NCI-H1417 (cell line): ENCODE measurements at regions not wholly inside any gene's neighbourhood (a gene's known extent, or its start where the extent isn't known, plus 50 kb on each side); places are given as distances from the start of the nearest gene placed in this dataset.

ENCODE experiments used
- DNase-seq, 3 experiments: peaks; one replicate each; lab custom pipeline; 2025; lab: John Stamatoyannopoulos, UW

DNA sequence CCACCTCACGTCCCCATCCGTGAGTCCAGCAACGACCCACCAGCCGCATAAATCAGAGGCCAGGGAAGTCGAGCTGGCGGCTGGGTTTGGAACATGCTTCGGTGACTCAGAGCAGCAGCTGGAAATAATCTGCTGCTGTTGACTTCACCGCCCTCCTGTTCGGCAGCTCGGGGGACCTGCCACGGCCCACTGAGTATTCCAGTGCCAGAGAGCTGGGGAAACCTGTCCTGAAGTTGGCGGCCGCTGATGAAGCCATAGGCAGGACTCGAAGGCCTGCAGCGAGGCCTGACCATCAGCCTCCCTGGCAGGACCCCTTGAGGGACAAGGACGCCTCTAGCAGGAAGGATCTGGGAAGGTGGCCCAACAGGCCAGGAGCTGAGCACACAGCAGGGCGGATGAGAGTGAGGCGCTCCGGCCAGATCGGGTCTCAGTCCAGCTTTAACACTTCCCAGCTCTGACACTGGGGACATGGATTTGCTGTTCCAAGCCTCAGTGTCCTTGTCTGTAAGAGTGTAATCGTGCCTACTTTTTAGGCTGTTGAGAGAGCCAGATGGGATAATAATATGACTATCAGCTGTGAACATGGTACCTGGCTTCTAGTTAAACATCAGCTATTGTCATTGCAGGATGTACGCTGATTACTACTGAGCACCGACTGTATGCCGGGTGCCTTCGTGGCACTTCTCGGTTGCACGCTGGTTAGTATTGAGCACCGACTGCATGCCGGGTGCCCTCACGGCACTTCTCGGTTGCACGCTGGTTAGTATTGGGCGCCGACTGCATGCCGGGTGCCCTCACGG is 50.4 kb upstream of the CIBAR2 start:
- DNase-seq = no peak

DNA sequence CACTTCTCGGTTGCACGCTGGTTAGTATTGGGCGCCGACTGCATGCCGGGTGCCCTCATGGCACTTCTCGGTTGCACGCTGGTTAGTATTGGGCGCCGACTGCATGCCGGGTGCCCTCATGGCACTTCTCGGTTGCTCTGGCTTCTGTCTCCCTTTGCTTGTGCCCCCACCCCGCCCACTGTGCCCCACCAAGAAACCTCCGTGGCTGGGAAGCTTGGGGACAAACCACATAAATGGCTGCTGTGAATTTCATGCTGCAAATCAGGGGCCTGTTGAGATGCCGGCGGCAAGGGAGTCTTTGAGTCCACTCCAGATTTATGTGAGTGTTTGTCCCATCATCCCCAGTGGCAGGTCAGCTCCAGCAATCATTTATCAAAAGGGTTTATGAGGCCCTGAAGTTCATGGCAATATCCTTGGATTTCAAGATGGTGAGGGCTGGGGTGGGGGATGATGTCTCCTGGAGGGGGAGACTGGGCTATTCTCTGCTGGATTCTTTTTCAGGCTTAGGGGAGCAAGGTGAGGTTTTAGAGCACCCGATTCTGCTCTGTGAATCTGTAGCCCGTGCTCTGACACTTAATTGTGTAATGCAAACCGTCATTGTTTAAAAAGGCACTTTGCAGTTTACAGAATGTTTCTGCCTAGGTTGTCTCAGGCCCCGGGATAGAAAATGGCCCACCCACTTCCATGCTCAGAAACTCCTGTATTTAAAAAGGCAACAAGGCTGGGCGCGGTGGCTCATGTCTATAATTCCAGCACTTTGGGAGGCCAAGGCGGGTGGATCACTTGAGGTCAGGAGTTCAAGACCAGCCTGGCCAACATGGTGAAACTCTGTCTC is 51.2 kb upstream of the CIBAR2 start:
- no peak for DNase-seq

DNA sequence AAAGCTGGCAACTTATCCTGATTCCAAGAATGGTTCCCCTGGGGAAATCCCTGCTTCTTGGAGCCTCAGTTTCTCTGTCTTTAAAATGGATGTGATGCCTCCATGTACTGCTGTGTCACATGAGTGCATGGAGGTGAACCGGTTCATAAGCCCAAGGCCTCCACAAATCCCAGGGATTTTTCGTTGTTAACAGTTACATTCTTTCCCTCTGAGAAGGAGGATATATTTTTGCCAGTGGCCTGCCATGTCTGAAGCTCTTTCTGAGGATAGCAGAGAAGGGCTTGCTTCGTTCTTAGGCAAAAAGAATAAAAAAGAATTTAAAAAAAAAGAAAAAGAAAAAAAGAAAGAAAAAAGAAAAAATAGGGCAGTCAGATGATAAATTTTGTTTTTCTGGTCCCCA is 52.2 kb upstream of the CIBAR2 start:
- DNase-seq = no peak

DNA sequence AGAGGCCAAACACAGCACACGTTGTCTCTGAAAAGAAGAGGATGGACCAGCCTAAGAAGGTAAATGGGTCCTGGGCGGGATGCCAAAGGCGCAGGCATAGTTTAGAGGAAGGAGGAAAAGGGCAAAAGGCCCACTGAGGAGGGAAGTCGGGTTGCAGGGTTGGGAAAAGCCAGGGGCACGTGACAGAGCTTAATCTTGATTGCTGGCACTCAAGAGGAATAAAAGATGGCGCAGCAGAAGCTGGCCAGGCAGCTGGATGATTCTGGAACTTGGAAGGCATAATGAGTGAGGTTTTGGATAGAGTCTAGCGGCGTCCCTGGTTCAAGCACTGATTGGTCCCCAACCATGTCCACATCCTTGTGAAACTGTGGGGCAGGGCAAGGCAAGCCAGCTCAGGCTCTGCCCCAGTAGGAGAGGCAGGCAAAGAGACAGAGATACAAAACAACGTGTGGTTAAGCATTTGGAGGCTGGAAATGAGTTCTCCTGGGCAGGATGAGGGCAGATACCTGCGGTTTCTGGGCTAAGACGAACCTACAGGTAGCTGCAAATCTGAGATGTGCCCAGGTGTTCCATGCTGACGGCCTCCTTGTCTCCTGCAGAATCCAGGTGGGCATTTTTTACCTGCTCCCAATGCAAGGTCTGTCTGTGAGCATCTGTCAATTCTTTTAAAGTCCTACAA is 52.7 kb upstream of the CIBAR2 start:
- DNase-seq = no peak

DNA sequence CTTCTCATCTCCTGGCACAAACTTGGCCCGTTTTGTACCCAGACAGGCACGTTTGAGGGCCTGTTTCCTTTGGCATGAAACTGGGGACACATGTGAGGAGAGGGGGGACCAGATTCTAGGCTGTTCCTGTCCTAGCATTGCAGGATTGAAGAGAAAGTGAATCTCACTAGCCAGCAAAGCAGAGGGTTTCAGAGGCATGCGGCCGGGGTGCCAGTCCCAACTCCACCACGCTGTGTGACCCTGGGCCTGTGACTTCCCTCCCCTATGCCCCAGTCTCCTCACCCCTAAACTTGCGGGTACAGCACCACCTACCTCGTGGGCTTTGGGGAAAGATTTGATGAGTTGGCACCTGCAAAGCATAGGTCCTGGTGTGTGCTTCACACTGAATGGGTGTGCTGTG is 53.5 kb upstream of the CIBAR2 start:
- no peak for DNase-seq

DNA sequence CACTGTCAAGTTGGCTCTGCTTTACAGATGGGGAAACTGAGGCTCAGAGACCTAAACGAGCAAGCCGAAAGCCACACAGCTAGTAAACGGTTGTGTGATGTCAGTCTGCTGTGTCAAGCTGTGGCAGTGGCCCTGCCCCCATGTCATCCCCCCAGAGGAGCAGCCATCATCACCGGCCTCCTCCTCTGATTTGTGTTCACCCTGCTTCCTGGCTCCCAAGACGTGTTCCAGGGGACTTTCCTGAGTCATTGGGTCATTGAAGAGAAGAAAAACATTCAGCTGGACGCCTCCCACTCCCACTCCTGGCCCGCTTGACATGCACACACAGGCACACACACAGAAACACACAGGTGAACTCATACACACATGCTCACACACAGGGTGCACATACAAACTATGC is 54.0 kb upstream of the CIBAR2 start:
- no peak for DNase-seq

DNA sequence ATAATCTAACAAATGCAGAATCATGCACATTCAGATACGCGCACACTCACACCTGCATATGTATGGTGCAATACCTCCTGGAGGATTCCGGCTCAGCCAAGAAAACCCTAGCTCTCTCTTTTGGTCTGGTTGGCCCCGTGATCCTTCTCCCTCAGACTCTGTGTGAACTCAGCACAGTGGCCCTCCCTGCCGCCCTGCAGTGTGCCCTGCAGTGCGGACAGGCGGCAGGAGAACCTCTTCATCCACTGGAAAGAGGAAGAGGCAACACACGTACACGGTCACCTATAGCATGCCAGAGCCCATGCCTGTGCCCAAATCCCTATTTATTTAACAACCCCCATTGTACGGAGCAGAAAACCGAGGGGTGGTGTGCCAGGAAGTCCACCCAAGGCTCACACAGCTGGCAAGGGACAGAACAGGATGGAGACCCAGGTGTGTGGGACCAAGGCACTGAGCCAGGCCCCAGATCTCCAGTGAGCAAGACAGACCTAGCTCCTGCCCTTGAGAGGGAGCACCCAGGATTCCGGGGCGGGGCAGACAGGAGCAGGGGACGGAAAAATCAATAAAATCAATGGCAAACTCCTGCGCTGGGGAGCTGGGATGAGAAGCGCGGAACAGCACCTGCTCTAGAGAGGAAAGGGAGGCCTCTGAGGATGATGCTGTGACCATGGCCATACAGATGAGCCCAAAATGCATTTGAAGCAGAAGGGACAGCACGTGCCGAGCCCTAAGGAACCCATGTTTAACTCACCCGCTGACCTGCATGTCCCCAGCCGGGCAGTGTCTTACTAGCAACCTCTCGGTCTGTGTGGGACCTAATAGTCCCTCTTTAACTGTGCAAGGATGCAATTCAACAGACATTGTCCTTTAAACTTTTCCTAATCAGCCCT is 54.7 kb upstream of the CIBAR2 start:
- DNase-seq = no peak

DNA sequence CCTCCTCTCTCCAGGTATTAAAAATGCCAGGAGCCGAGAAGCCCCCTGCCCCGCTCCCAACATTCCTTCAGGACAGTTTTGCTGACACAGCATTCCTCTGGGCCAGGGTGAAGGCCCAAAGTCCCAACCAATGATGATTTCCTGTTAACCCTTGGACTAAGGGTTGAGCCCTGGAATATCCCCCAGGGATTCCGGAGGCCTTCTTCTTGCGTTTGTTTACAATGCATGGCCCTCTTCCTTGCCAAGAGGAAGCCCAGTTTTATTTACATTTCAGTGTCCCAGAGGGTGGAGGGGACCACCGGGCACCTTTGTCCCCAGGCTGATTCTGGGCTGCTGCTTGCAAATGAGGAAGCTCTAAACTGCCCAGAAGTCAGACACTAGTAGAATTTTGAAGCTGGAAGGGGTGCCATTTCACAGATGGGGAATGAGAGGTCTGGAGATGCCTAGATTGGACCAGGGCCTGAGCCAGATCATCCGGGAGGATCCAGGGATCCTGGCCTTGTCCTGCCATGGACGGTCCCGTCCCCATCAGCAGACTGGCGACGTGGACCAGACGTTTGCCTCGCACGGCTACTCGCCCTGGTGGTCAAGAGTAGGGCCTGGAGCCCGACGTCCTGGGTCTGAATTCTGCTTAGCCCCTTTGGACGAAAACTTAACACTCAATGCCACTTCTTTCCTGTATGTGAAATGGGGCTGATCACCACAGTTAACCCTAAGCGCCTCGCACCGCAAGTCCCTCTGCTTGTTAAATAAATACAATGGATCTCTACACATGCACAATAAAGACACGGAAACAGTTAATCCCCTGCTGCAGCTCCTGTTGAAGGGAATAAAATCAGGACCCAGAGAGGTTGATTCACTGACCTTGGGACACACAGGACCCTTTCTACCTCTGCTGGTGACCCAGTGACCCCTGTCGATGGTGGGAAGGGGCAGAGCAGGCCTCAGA is 55.6 kb upstream of the CIBAR2 start:
- peak in 1 of 3 experiments; percentile 11 for DNase-seq

DNA sequence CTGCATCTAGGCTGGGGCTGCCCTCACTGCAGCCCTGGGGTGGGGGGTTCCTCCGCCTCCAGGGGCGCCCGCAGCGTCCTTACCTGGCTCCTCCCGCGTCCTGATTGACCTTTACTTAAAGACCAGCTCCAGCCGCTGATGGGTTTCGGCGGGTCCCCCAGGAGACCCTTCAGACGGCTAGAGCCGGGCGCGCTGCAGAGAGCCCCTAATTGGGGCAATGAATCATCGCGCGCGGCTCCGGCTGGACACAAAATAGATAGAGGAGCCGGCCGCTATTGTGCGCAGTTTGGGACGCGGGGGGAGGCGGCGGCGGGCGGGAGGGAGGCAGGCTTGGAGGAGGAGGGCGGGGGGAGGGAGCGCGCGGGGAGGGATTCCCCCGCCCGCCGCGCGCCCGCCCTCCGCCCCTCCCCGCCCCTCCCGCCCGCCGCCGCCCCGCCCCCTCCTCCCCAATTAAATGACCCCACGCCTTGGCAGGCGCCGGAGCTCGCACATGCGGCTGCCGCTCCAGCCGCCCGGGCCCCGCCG is 56.5 kb upstream of the CIBAR2 start:
- peak in 2 of 3 experiments; percentile 57 to 65 for DNase-seq

DNA sequence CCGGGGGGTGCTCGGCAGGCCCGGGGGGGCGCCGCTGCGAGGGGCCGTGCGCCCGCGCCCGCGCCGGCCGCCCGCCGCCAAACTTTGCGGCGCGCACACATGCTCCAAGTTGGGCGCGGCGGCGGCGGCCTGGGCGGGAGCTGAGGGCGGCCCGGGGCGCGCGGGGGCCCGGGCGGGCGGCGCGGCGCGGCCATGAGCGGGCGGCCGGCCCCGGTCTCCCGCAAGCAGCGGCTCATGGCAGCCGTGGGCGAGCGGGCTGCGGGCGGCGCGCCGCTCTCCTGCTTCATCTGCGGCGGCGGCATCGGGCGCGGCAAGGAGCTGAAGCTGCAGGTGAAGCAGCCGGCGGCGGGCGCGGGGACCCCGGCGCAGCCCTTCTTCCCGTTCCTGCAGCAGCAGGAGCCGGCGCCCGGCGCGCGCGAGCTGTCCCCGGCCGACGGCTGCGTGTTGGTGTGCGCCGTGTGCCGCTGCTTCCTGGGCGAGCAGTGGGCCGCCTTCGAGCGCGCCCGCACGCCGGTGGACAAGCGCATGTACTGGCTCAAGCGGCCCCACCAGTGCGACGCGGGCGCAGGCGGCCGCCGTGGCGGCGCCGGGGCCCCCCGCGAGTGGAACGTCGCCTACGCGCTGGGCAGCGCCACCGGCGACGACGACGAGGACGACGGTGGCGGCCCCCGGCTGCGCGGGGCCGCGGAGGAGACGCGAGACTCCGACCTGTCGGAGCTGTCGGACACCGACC is 57.2 kb upstream of the CIBAR2 start:
- peak in 2 of 3 experiments; percentile 48 to 57 for DNase-seq

DNA sequence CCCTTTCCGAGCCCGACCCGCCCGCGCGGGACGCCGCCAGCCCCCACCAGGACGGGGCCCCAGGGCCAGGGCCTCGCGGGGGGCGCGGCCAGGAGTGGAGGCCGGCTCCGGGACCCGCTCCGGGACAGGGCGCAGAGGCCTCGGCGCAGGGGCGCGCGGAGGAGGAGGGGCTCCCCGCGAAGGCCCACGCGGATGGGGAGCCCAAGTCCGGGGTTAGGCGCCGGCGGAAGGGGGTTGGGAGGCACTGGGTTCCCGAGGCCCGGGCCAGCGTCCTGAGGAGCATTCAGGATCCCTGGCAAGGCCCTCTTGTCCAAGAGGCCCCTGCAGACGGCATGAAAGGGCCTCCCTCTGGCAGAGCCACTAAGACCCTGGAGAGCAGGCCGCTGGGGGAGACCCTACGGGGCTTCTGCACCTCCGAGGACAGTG is 57.8 kb upstream of the CIBAR2 start:
- no peak for DNase-seq

DNA sequence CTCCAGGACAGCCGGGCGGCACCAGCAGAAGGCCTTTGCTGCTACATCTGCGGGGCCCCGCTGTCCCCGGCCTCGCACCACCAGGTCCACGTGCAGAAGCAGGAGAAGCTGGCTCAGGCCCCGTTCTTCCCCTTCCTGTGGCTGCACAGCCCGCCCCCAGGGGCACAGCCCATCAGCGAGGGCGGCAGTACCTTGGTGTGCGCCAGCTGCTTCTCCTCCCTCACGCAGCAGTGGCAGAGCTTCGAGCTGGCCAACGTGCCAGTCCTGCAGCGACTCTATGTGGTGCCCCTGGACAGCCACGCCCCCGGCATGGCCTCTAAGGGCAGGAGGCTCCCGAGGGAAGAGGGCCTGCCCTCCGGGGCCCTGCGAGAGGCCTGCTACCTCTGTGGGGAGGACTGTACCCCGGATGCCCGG is 58.3 kb upstream of the CIBAR2 start:
- peak in 2 of 3 experiments; percentile 64 to 79 for DNase-seq

DNA sequence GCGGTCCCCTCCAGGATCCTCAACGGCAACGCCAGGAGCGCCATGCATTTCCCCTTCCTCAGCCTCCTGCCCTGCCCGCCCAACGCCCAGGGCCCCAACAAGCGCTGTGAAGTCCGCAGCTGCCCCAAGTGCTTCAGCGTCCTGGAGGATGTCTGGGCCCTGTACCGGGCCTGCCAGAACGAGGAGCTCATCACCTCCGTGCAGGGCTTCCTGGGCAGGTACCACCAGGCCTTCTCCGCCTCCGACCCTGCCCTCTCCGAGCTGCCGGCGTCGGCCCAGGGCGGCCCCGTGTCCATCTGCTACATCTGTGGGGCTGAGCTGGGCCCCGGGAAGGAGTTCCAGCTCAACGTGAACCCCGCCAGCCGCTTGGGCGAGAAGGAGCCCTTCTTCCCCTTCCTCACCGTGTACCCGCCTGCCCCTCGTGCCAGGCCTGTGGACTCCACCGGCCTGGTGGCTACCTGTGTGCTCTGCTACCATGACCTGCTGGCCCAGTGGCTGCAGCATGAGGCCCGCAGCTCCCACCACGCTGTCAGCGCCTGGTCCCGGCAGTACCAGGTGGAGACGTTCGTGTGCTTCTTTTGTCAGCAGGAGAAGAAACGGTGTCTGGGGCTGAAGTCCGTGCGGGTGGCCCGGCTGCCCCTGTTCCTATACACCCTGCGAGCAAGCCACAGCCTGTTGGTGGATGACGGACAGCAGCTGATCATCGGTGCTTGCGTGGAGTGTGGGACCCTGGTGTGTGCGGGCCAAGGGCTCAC is 58.9 kb upstream of the CIBAR2 start:
- DNase-seq = no peak

DNA sequence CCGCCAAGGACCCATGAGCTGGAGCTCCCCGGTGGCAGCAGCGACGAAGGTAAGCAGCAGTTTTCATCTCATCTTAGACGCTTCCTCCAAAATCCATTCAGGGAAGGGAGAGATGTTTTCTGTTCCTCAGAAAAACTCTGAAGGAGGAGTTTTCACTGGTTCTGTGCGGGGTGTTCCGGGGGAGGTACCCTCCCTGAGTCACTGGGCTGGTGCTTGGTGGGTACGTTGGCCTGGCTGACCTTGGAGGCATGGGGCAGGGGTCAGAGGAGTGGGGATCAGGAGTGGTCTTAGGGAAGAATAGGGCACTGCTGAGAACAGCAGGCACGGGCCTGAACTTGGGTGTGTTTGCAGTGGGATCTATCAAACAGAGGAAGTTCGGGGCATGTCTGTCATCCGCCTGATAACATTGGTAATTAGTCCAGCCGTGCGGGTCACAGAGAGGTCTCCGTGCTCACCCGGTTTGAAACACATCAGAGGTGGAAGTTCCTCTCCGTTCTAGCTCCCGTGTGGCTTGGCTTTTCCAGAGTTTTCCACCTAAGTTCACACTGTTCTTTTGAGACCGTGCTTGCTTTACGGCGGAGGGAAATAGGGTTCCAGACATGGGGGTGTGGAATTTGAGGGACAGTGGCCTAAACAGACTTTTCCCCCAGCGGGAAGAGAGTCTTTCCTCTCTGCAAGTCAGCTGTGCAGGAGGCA is 59.6 kb upstream of the CIBAR2 start:
- no peak for DNase-seq

DNA sequence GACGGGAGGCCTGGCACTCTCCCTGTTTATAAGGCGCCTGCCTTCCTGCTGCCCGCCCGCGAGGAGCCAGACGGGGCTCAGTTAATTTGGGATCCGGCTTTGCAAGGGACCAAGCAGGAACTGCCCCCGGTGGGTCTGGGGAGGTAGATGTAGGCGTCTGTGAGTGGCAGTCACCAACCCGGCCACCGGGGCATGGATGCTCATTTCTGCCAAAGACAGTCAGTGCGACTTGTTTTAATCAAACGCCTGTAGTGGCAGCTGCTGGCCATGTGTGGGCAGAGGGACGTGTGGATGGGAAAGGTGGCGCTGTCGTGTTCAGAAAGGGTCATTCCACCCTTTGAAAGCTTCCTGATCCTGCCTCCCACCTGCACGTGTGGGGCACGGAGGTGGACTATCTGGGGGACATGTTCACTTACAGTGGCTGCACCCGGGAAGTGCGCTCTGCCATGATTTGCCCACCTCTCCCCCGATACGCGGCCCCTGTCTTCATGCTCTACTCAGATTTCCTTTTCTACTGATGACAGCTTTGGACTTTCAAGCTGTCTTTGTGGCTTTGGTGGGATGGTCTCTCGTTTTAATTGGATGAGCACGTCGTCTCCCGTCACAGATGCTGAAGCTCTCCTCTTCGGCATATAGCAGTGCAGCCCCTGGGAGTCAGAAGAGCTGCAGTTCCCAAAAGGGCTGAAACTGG is 60.3 kb upstream of the CIBAR2 start:
- DNase-seq = peak in 2 of 3 experiments; percentile 20 to 39

DNA sequence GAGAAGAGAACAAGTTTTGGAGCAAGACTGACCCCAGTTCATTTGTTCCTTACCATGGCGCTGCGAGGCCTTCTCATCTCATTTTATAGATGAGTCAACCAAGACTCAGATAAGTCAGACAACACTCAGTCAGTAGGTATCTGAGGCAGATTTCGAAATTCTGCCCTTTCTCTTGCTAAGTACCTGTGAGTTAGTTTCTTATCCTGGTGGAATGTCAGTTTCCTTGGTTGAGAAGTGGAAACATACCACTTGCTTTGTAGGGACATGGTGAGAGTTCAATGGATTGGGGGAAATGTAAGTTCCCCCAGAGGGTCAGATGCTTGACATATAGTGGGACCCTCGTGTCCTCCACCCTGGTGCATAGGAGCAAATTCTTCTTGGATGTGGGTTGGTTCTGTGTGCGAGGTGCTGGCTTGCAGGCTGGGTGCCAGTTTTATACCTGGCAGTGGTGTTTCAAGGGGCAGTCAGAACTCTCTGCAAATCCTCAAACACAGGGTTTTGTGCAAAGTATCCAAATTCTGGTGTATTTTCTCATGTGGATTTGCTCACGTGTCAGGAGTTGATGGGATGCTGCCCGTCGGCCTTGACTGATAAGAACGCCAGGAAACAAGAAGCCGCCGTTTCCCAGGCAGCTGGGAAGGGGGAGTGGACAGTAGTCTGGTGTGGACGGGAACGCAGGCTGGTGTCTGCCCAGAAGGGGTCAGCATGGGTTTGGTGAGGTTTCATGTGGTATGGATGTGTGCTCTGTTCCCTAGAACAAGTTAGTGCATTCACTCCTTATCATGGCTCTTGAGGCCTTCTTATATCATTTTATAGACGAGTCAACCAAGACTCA is 61.1 kb upstream of the CIBAR2 start:
- DNase-seq = peak in 1 of 3 experiments; percentile 8
